H9 (cell line): ENCODE measurements at regions not wholly inside any gene's neighbourhood (a gene's known extent, or its start where the extent isn't known, plus 50 kb on each side); places are given as distances from the start of the nearest gene placed in this dataset.

ENCODE experiments used
- DNase-seq: peaks from one replicate; pipeline ENCODE4 v3.0.0-alpha.2; 2017
- H2AFZ ChIP-seq: one replicate; pipeline ENCODE4 v1.6.1; 2013; ENCODE audit warnings: mild to moderate bottlenecking, low read length, control low read depth, moderate library complexity
- H2AK5ac ChIP-seq: 2 replicates; pipeline ENCODE4 v1.6.1; 2013; ENCODE audit warnings: low read length, control low read depth, mixed read lengths; ENCODE audit not compliant: insufficient read length
- H2BK120ac ChIP-seq: one replicate; pipeline ENCODE4 v1.6.1; 2013; ENCODE audit warnings: low read depth, mild to moderate bottlenecking, low read length, control low read depth, inconsistent platforms; ENCODE audit not compliant: poor library complexity, severe bottlenecking
- H2BK12ac ChIP-seq: 2 replicates; pipeline ENCODE4 v1.6.1; 2013; ENCODE audit warnings: low read length, control low read depth, mixed read lengths, low read depth; ENCODE audit not compliant: insufficient read length
- H2BK15ac ChIP-seq: 2 replicates; pipeline ENCODE4 v1.6.1; 2013; ENCODE audit warnings: low read depth, low read length, control low read depth
- H2BK20ac ChIP-seq: one replicate; pipeline ENCODE4 v1.6.1; 2013; ENCODE audit warnings: low read depth, mild to moderate bottlenecking, low read length, control low read depth, inconsistent platforms; ENCODE audit not compliant: poor library complexity, severe bottlenecking
- H2BK5ac ChIP-seq: 2 replicates; pipeline ENCODE4 v1.6.1; 2013; ENCODE audit warnings: low read length, control low read depth, mixed read lengths; ENCODE audit not compliant: insufficient read length
- H3K14ac ChIP-seq: 2 replicates; pipeline ENCODE4 v1.6.1; 2013; ENCODE audit warnings: low read length, control low read depth; ENCODE audit not compliant: insufficient read depth
- H3K18ac ChIP-seq: 2 replicates; pipeline ENCODE4 v1.6.1; 2013; ENCODE audit warnings: low read depth, mild to moderate bottlenecking, mixed read lengths, low read length, control low read depth; ENCODE audit not compliant: insufficient read length
- H3K23ac ChIP-seq: 2 replicates; pipeline ENCODE4 v1.6.1; 2013; ENCODE audit warnings: low read length, control low read depth, mixed read lengths, low read depth; ENCODE audit not compliant: insufficient read length
- H3K23me2 ChIP-seq: 2 replicates; pipeline ENCODE4 v1.6.1; 2013; ENCODE audit warnings: low read depth, mild to moderate bottlenecking, mixed read lengths, low read length, control low read depth; ENCODE audit not compliant: insufficient read length, poor library complexity, severe bottlenecking
- H3K27ac ChIP-seq: 2 replicates; pipeline ENCODE4 v1.5.1; 2013; ENCODE audit warnings: low read length, control low read depth, mixed read lengths, low read depth; ENCODE audit not compliant: insufficient read length
- H3K27me3 ChIP-seq: 2 replicates; pipeline ENCODE4 v1.6.1; 2013; ENCODE audit warnings: low read length, control low read depth, inconsistent platforms; ENCODE audit not compliant: insufficient read depth
- H3K4ac ChIP-seq: 2 replicates; pipeline ENCODE4 v1.6.1; 2013; ENCODE audit warnings: low read depth, mild to moderate bottlenecking, control low read depth, inconsistent platforms, low read length, moderate library complexity
- H3K4me1 ChIP-seq: 2 replicates; pipeline ENCODE4 v1.6.1; 2013; ENCODE audit warnings: low read length, control low read depth, inconsistent platforms; ENCODE audit not compliant: insufficient read depth
- H3K4me2 ChIP-seq: 2 replicates; pipeline ENCODE4 v1.6.1; 2013; ENCODE audit warnings: low read length, control low read depth, mixed read lengths; ENCODE audit not compliant: insufficient read length, insufficient read depth
- H3K56ac ChIP-seq: 2 replicates; pipeline ENCODE4 v1.6.1; 2013; ENCODE audit warnings: low read depth, mild to moderate bottlenecking, mixed read lengths, low read length, control low read depth; ENCODE audit not compliant: insufficient read length
- H3K79me1 ChIP-seq: 2 replicates; pipeline ENCODE4 v1.6.1; 2013; ENCODE audit warnings: low read depth, mild to moderate bottlenecking, moderate library complexity, low read length, control low read depth, inconsistent platforms; ENCODE audit not compliant: insufficient read depth, poor library complexity, severe bottlenecking
- H3K79me2 ChIP-seq: 2 replicates; pipeline ENCODE4 v1.6.1; 2013; ENCODE audit warnings: low read length, control low read depth, inconsistent platforms; ENCODE audit not compliant: insufficient read depth
- H3K9ac ChIP-seq: 2 replicates; pipeline ENCODE4 v1.6.1; 2013; ENCODE audit warnings: low read length, control low read depth, mixed read lengths; ENCODE audit not compliant: insufficient read length; ENCODE audit errors: extremely low read depth
- H3K9me3 ChIP-seq: one replicate; pipeline ENCODE4 v1.6.1; 2013; ENCODE audit warnings: low read depth, low read length, inconsistent platforms; ENCODE audit not compliant: control insufficient read depth
- H3T11ph ChIP-seq: one replicate; pipeline ENCODE4 v1.6.1; 2013; ENCODE audit warnings: mild to moderate bottlenecking, low read length, control low read depth, inconsistent platforms
- H4K20me1 ChIP-seq: one replicate; pipeline ENCODE4 v1.6.1; 2013; ENCODE audit not compliant: control insufficient read depth, insufficient read length, insufficient read depth
- H4K5ac ChIP-seq: 2 replicates; pipeline ENCODE4 v1.6.1; 2013; ENCODE audit warnings: low read depth, mild to moderate bottlenecking, mixed read lengths, low read length, control low read depth; ENCODE audit not compliant: insufficient read length
- H4K8ac ChIP-seq: replicated peaks from 2 replicates; pipeline ENCODE4 v1.6.1; 2013; ENCODE audit warnings: low read length, control low read depth, mixed read lengths, low read depth; ENCODE audit not compliant: insufficient read length
- H4K91ac ChIP-seq: 2 replicates; pipeline ENCODE4 v1.6.1; 2013; ENCODE audit warnings: low read depth, mild to moderate bottlenecking, moderate library complexity, mixed read lengths, low read length, control low read depth; ENCODE audit not compliant: insufficient read length
- H3K27ac Mint-ChIP-seq, 3 experiments: 2 replicates in 2 of 3; 3 replicates in 1 of 3; pipeline ENCODE4 v1.8.0; 2020 to 2021; ENCODE audit warnings: mixed read lengths in 3 of 3, mild to moderate bottlenecking in 1 of 3, moderate library complexity in 1 of 3
- H3K27me3 Mint-ChIP-seq: 2 replicates; pipeline ENCODE4 v1.8.0; 2021; ENCODE audit warnings: low read depth, mild to moderate bottlenecking, moderate library complexity, mixed read lengths
- H3K36me3 Mint-ChIP-seq, 3 experiments: 2 replicates in 2 of 3; 3 replicates in 1 of 3; pipeline ENCODE4 v1.8.0; 2020 to 2021; ENCODE audit warnings: low read depth in 3 of 3, mixed read lengths in 3 of 3; ENCODE audit not compliant: insufficient read depth in 1 of 3
- H3K4me1 Mint-ChIP-seq, 2 experiments: 2 replicates each; pipeline ENCODE4 v1.8.0; 2020; ENCODE audit warnings: mixed read lengths in 2 of 2
- H3K4me3 Mint-ChIP-seq, 2 experiments: 2 replicates in 1 of 2; 3 replicates in 1 of 2; pipeline ENCODE4 v1.8.0; 2020 to 2021; ENCODE audit warnings: mild to moderate bottlenecking in 2 of 2, mixed read lengths in 2 of 2, moderate library complexity in 1 of 2
- H3K9me3 Mint-ChIP-seq, 2 experiments: 2 replicates in 1 of 2; 3 replicates in 1 of 2; pipeline ENCODE4 v1.8.0; 2020; ENCODE audit warnings: mild to moderate bottlenecking in 2 of 2, mixed read lengths in 2 of 2, moderate library complexity in 1 of 2
- CTCF ChIP-seq: fragments of 200-600 bp; sonication (generic); conservative IDR thresholded peaks from 3 replicates; pipeline ENCODE4 v1.8.0; 2021; ENCODE audit warnings: antibody characterized with exemption, mild to moderate bottlenecking
- WGBS: extraction: QIAGEN DNeasy Blood & Tissue Kit; methylation state at CpG from one replicate; pipeline ENCODE4 v1.1.7; 2013; ENCODE audit warnings: missing lambda C conversion rate, low lambda C conversion rate, mixed read lengths; ENCODE audit not compliant: insufficient read length; ENCODE audit errors: extremely low coverage; 5-methylcytosine and 5-hydroxymethylcytosine counted together

DNA sequence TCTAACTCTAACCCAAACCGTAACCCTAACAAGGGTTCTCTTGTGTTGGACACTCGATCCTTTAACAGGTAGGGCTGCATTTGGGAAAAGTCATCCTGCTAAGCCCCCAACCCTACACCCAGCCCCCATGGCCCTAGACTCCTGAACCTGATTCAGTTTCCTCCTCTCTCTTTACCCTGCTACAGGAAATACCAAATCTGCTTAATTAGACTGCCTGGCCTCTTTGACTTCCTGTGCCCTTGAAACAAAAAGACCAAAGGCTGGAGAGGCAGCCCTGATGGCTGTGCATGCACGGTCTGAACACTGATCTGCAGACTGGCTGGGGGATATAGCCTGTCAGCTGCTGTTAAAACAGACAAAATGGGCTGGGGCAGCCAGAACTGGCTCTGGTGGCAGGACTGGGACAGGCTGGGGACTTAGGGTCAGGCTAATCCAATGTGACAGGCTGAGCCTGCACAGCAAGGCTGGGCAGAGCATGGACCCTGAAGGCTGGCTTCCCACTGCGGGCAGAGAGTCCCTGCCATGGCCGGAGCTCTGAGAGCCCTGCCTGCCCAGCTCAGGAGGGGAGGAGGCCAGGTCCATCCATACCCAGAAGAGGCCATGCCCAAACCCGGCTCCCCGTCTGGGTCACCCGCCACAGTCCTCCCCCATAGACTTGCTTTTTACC lies 51.0 kb upstream of the MSMB start:
- H3K27ac ChIP-seq: no peak overlapping the region

More for the DNA sequence above, 51.0 kb upstream of the MSMB start:
- Histone ChIP-seq H3K79me1 (no peaks in the 10 kb centered on the region), H3K18ac (no peak overlapping the region), H2BK5ac (no peak overlapping the region), H2AFZ (no peak overlapping the region), H4K91ac (no peak overlapping the region), H3K23ac (no peak overlapping the region), H3K56ac (no peak overlapping the region), H4K8ac (no peak overlapping the region), H3K14ac (no peak overlapping the region), H2BK15ac (no peak overlapping the region), H3K9ac (no peak overlapping the region), H3K4me2 (no peak overlapping the region), H3K4me1 (no peaks in the 10 kb centered on the region; the same call in 1 of the 2 replicates), H3K79me2 (no peaks in the 10 kb centered on the region), H2BK12ac (no peak overlapping the region), H2BK20ac (no peak overlapping the region), H2BK120ac (no peak overlapping the region), H3K23me2 (no peaks in the 10 kb centered on the region), H3K27me3 (no peaks in the 10 kb centered on the region), H3K9me3 (no peaks in the 10 kb centered on the region), H3T11ph (no peak overlapping the region), H3K4ac (no peak overlapping the region), H2AK5ac (no peak overlapping the region), H4K5ac (no peak overlapping the region), H4K20me1 (no peaks in the 10 kb centered on the region)
- Mint-ChIP-seq H3K9me3 (no peaks in the 10 kb centered on the region; a peak in 1 of 5 replicates), H3K36me3 (no peaks in the 10 kb centered on the region; a peak in 1 of 7 replicates), H3K27me3 (peaks cover 3% of the 10 kb centered on the region; the same call in 1 of the 2 replicates), H3K4me1 (peaks cover 22 to 28% of the 10 kb centered on the region in 2 experiments), H3K27ac (no peak overlapping the region), H3K4me3 (no peak overlapping the region)
- no peak for TF ChIP-seq CTCF
- no peak for DNase-seq
- WGBS: no CpG with 5 or more reads among the region's 8 CpGs
